Parathyroid adenoma (tissue), 2 donors: ENCODE measurements at regions not wholly inside any gene's neighbourhood (a gene's known extent, or its start where the extent isn't known, plus 50 kb on each side); places are given as distances from the start of the nearest gene placed in this dataset.

ENCODE experiments used
- H2AFZ ChIP-seq: fragments of 300-600 bp; sonication (generic); one replicate; pipeline ENCODE4 v1.7.0; 2017; ENCODE audit warnings: antibody characterized with exemption, mild to moderate bottlenecking
- H3K27ac ChIP-seq: fragments of 300-600 bp; sonication (generic); one replicate; pipeline ENCODE4 v1.7.0; 2017
- H3K27me3 ChIP-seq: fragments of 300-600 bp; sonication (generic); one replicate; pipeline ENCODE4 v1.7.0; 2017; ENCODE audit warnings: low read length; ENCODE audit not compliant: control insufficient read depth, insufficient read depth
- H3K36me3 ChIP-seq: fragments of 300-600 bp; sonication (generic); one replicate; pipeline ENCODE4 v1.7.0; 2017; ENCODE audit warnings: low read length; ENCODE audit not compliant: control insufficient read depth, insufficient read depth
- H3K4me1 ChIP-seq: fragments of 300-600 bp; sonication (generic); one replicate; pipeline ENCODE4 v1.7.0; 2017; ENCODE audit warnings: control low read depth
- H3K4me2 ChIP-seq: fragments of 300-600 bp; sonication (generic); one replicate; pipeline ENCODE4 v1.7.0; 2017; ENCODE audit warnings: low read length
- H3K4me3 ChIP-seq: fragments of 300-600 bp; sonication (generic); one replicate; pipeline ENCODE4 v1.7.0; 2017; ENCODE audit warnings: low read depth, low read length
- H3K79me2 ChIP-seq: fragments of 300-600 bp; sonication (generic); one replicate; pipeline ENCODE4 v1.7.0; 2017; ENCODE audit warnings: control low read depth
- H3K9ac ChIP-seq: fragments of 300-600 bp; sonication (generic); one replicate; pipeline ENCODE4 v1.7.0; 2017; ENCODE audit warnings: mild to moderate bottlenecking
- H3K9me3 ChIP-seq: fragments of 300-600 bp; sonication (generic); one replicate; pipeline ENCODE4 v1.7.0; 2017; ENCODE audit warnings: low read length; ENCODE audit not compliant: control insufficient read depth
- CTCF ChIP-seq: fragments of 300-600 bp; sonication (generic); IDR thresholded peaks from one replicate; pipeline ENCODE4 v1.7.0; 2017; ENCODE audit warnings: antibody characterized with exemption, mild to moderate bottlenecking
- donor health status: primary hyperparathyroidism.

- H3K9me3 ChIP-seq: no peaks in the 10 kb centered on the region
- H3K36me3 ChIP-seq: no peaks in the 10 kb centered on the region
- no peak overlapping the region for H2AFZ ChIP-seq
- H3K4me2 ChIP-seq: no peak overlapping the region
- no peak overlapping the region for H3K27ac ChIP-seq
- H3K27me3 ChIP-seq: no peaks in the 10 kb centered on the region
- no peak for TF ChIP-seq CTCF
- H3K4me1 ChIP-seq: no peaks in the 10 kb centered on the region
- no peak overlapping the region for H3K4me3 ChIP-seq
- H3K9ac ChIP-seq: no peak overlapping the region
- no peaks in the 10 kb centered on the region for H3K79me2 ChIP-seq
Measured at GRCh38 chr20:48261398-48261910, 476.2 kb upstream of the SULF2 start.

- Histone ChIP-seq H3K9ac (no peak overlapping the region), H2AFZ (no peak overlapping the region), H3K27me3 (no peaks in the 10 kb centered on the region), H3K36me3 (no peaks in the 10 kb centered on the region), H3K27ac (no peak overlapping the region), H3K9me3 (no peaks in the 10 kb centered on the region), H3K79me2 (no peaks in the 10 kb centered on the region), H3K4me3 (no peak overlapping the region), H3K4me2 (no peak overlapping the region), H3K4me1 (no peaks in the 10 kb centered on the region)
- TF ChIP-seq CTCF: no peak
Measured at GRCh38 chr20:48260129-48260756, 475.0 kb upstream of the SULF2 start.

GRCh38 chr20:48259456-48259855 lies 474.2 kb upstream of the SULF2 start:
- Histone ChIP-seq H3K9me3 (no peaks in the 10 kb centered on the region), H3K36me3 (no peaks in the 10 kb centered on the region), H3K27ac (no peak overlapping the region), H3K4me3 (no peak overlapping the region), H3K9ac (no peak overlapping the region), H3K4me1 (no peaks in the 10 kb centered on the region), H3K27me3 (no peaks in the 10 kb centered on the region), H3K79me2 (no peaks in the 10 kb centered on the region), H3K4me2 (no peak overlapping the region), H2AFZ (no peak overlapping the region)
- no peak for TF ChIP-seq CTCF

- Histone ChIP-seq H3K27me3 (no peaks in the 10 kb centered on the region), H3K4me1 (no peaks in the 10 kb centered on the region), H2AFZ (no peak overlapping the region), H3K4me2 (no peak overlapping the region), H3K27ac (no peak overlapping the region), H3K9ac (no peak overlapping the region), H3K4me3 (no peak overlapping the region), H3K9me3 (no peaks in the 10 kb centered on the region), H3K36me3 (no peaks in the 10 kb centered on the region), H3K79me2 (no peaks in the 10 kb centered on the region)
- TF ChIP-seq CTCF: no peak
Measured at GRCh38 chr20:48257833-48258232, 472.6 kb upstream of the SULF2 start.

- H3K27me3 ChIP-seq: no peaks in the 10 kb centered on the region
- H3K36me3 ChIP-seq: no peaks in the 10 kb centered on the region
- no peaks in the 10 kb centered on the region for H3K4me1 ChIP-seq
- H2AFZ ChIP-seq: no peak overlapping the region
- no peaks in the 10 kb centered on the region for H3K9me3 ChIP-seq
- no peak overlapping the region for H3K9ac ChIP-seq
- TF ChIP-seq CTCF: no peak
- H3K79me2 ChIP-seq: no peaks in the 10 kb centered on the region
- no peak overlapping the region for H3K27ac ChIP-seq
- no peak overlapping the region for H3K4me3 ChIP-seq
- H3K4me2 ChIP-seq: no peak overlapping the region
Measured at GRCh38 chr20:48247961-48248360, 462.7 kb upstream of the SULF2 start.
